Astrocyte (in vitro differentiated cells and primary cell): ENCODE measurements at regions not wholly inside any gene's neighbourhood (a gene's known extent, or its start where the extent isn't known, plus 50 kb on each side); places are given as distances from the start of the nearest gene placed in this dataset.
"Not testable (repeated sequence)": the region's sequence is repeated elsewhere in the genome, so short reads cannot be mapped to it uniquely, and the experiment has no call there.

ENCODE experiments used
- DNase-seq: peaks from one replicate; pipeline ENCODE4 v3.0.0-alpha.2; 2010; ENCODE audit warnings: low read depth
- FAIRE-seq: peaks from 2 replicates; lab custom pipeline; 2011; peaks lifted over from hg19 to GRCh38; lab: Jason Lieb, UNC
- H2AFZ ChIP-seq: 2 replicates; pipeline ENCODE4 v1.6.0; 2012; ENCODE audit warnings: low read depth, low read length, inconsistent platforms
- H3K27ac ChIP-seq: 2 replicates; pipeline ENCODE4 v1.5.1; 2011; ENCODE audit warnings: low read depth, low read length, inconsistent platforms
- H3K27me3 ChIP-seq: 2 replicates; pipeline ENCODE4 v1.6.0; 2011; ENCODE audit warnings: low read length, inconsistent platforms; ENCODE audit not compliant: insufficient read depth
- H3K36me3 ChIP-seq: 2 replicates; pipeline ENCODE4 v1.5.1; 2011; ENCODE audit warnings: low read length, inconsistent platforms; ENCODE audit not compliant: insufficient read depth
- H3K4me1 ChIP-seq: 2 replicates; pipeline ENCODE4 v1.5.1; 2011; ENCODE audit warnings: low read length, inconsistent platforms; ENCODE audit not compliant: insufficient read depth
- H3K4me2 ChIP-seq: 2 replicates; pipeline ENCODE4 v1.6.0; 2012; ENCODE audit warnings: low read length, inconsistent platforms
- H3K4me3 ChIP-seq: 2 replicates; pipeline ENCODE4 v1.5.1; 2011; ENCODE audit warnings: low read depth, mild to moderate bottlenecking, low read length, inconsistent platforms; ENCODE audit not compliant: insufficient read depth
- H3K79me2 ChIP-seq: 2 replicates; pipeline ENCODE4 v1.6.0; 2012; ENCODE audit warnings: mild to moderate bottlenecking, low read length, inconsistent platforms; ENCODE audit not compliant: insufficient read depth
- H3K9ac ChIP-seq: 2 replicates; pipeline ENCODE4 v1.6.0; 2012; ENCODE audit warnings: mild to moderate bottlenecking, low read length, inconsistent platforms
- H3K9me3 ChIP-seq: 2 replicates; pipeline ENCODE4 v1.5.1; 2012; ENCODE audit warnings: low read depth, mild to moderate bottlenecking, low read length, inconsistent platforms; ENCODE audit not compliant: insufficient read depth
- H4K20me1 ChIP-seq: 2 replicates; pipeline ENCODE4 v1.6.0; 2012; ENCODE audit warnings: low read length, inconsistent platforms; ENCODE audit not compliant: insufficient read depth
- H3K27ac Mint-ChIP-seq: one replicate; pipeline ENCODE4 v1.8.0; 2021; ENCODE audit warnings: mild to moderate bottlenecking, mixed read lengths; ENCODE audit not compliant: unreplicated experiment
- H3K27me3 Mint-ChIP-seq: one replicate; pipeline ENCODE4 v1.8.0; 2021; ENCODE audit warnings: low read depth, mixed read lengths; ENCODE audit not compliant: unreplicated experiment
- H3K36me3 Mint-ChIP-seq: one replicate; pipeline ENCODE4 v1.8.0; 2021; ENCODE audit warnings: low read depth, mixed read lengths; ENCODE audit not compliant: unreplicated experiment
- H3K4me1 Mint-ChIP-seq: one replicate; pipeline ENCODE4 v1.8.0; 2021; ENCODE audit warnings: low read depth, mixed read lengths; ENCODE audit not compliant: unreplicated experiment
- H3K4me3 Mint-ChIP-seq: one replicate; pipeline ENCODE4 v1.8.0; 2021; ENCODE audit warnings: mild to moderate bottlenecking, moderate library complexity, mixed read lengths; ENCODE audit not compliant: unreplicated experiment
- H3K9me3 Mint-ChIP-seq: one replicate; pipeline ENCODE4 v1.8.0; 2021; ENCODE audit warnings: mild to moderate bottlenecking, mixed read lengths; ENCODE audit not compliant: unreplicated experiment
- CTCF ChIP-seq: IDR thresholded peaks from 2 replicates; pipeline ENCODE4 v1.5.1; 2011; ENCODE audit warnings: low read depth, mild to moderate bottlenecking, inconsistent platforms, low read length, moderate library complexity; ENCODE audit not compliant: insufficient read depth
- EZH2 ChIP-seq: IDR thresholded peaks from 2 replicates; pipeline ENCODE4 v1.6.1; 2012; ENCODE audit warnings: mild to moderate bottlenecking, low read length, inconsistent platforms; ENCODE audit not compliant: insufficient read depth

GRCh38 chr3:106981392-106981791 is 395.8 kb upstream of the CCDC54 start:
- no peak overlapping the region for H2AFZ ChIP-seq
- H3K27ac Mint-ChIP-seq = no peak overlapping the region
- H3K9me3 ChIP-seq = no peaks in the 10 kb centered on the region
- no peaks in the 10 kb centered on the region for H3K9me3 Mint-ChIP-seq
- no peak overlapping the region for H3K27ac ChIP-seq
- H3K36me3 Mint-ChIP-seq = no peaks in the 10 kb centered on the region
- TF ChIP-seq CTCF = no peak
- no peak for TF ChIP-seq EZH2
- FAIRE-seq (no peak), DNase-seq (no peak)
- no peak overlapping the region for H3K9ac ChIP-seq
- H3K4me1 Mint-ChIP-seq = no peaks in the 10 kb centered on the region
- H3K4me3 ChIP-seq = no peak overlapping the region
- H3K27me3 Mint-ChIP-seq = no peaks in the 10 kb centered on the region
- no peaks in the 10 kb centered on the region for H4K20me1 ChIP-seq
- no peaks in the 10 kb centered on the region for H3K4me1 ChIP-seq
- H3K79me2 ChIP-seq = no peaks in the 10 kb centered on the region
- H3K4me3 Mint-ChIP-seq = no peak overlapping the region
- H3K27me3 ChIP-seq = no peaks in the 10 kb centered on the region
- no peak overlapping the region for H3K4me2 ChIP-seq
- H3K36me3 ChIP-seq = no peaks in the 10 kb centered on the region

DNA sequence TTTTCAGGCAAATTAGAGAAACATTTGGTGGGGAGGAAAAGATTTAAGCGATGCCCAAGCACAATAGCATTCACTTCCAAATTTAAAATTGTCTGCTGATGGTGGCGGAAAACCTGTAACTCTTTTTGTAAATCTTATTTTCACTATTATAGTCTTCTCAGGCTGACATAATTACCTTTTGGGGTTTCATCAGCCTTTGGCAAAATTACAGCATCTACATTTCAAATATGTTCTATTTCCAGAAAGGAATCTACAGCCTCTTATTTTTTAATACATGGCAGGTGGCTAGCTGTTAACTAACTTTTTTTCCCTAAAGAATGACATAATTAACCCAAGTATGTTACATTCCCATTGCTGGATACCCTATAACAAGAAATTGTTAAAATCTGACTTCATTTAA is 391.5 kb upstream of the CCDC54 start:
- H2AFZ ChIP-seq = no peak overlapping the region
- H3K27me3 Mint-ChIP-seq = no peaks in the 10 kb centered on the region
- no peaks in the 10 kb centered on the region for H3K4me1 Mint-ChIP-seq
- peaks cover 2% of the 10 kb centered on the region for H3K9me3 Mint-ChIP-seq
- H3K36me3 Mint-ChIP-seq = no peaks in the 10 kb centered on the region
- no peak for TF ChIP-seq CTCF
- H3K4me2 ChIP-seq = no peak overlapping the region
- no peak for FAIRE-seq
- no peaks in the 10 kb centered on the region for H4K20me1 ChIP-seq
- H3K9me3 ChIP-seq = no peaks in the 10 kb centered on the region
- DNase-seq = no peak
- no peak overlapping the region for H3K27ac Mint-ChIP-seq
- no peak overlapping the region for H3K27ac ChIP-seq
- H3K27me3 ChIP-seq = no peaks in the 10 kb centered on the region
- no peaks in the 10 kb centered on the region for H3K36me3 ChIP-seq
- no peak overlapping the region for H3K4me3 Mint-ChIP-seq
- H3K79me2 ChIP-seq = no peaks in the 10 kb centered on the region
- H3K4me1 ChIP-seq = no peaks in the 10 kb centered on the region
- no peak overlapping the region for H3K4me3 ChIP-seq
- H3K9ac ChIP-seq = no peak overlapping the region

DNA sequence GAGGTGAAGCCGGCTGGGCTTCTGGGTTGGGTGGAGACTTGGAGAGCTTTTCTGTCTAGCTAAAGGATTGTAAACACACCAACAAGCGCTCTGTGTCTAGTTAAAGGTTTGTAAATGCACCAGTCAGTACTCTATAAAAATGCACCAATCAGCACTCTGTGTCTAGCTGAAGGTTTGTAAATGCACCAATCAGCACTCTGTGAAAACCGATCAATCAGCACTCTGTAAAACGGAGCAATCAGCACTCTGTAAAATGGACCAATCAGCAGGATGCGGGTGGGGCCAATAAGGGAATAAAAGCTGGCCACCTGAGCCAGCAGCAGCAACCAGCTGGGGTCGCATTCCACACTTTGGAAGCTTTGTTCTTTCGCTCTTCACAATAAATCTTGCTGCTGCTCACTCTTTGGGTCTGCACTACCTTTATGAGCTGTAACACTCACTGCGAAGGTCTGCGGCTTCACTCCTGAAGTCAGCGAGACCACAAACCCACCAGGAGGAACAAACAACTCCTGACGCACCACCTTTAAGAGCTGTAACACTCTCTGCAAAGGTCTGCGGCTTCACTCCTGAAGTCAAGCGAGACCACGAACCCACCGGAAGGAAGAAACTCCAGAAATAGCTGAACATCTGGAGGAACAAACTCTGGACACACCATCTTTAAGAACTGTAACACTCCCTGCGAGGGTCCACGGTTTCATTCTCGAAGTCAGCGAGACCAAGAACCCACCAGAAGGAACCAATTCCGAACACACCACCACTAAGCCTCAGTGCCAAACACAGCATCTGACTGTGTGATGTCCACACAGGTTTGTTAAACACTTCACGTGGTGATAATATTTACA is 378.2 kb upstream of the CCDC54 start:
- H3K9ac ChIP-seq, H3K27ac Mint-ChIP-seq, H3K4me2 ChIP-seq, H3K4me3 ChIP-seq, H3K4me1 ChIP-seq, H3K36me3 ChIP-seq, H3K4me1 Mint-ChIP-seq, H3K27me3 ChIP-seq, H3K36me3 Mint-ChIP-seq, FAIRE-seq, DNase-seq, H3K4me3 Mint-ChIP-seq, H4K20me1 ChIP-seq, H3K9me3 Mint-ChIP-seq, H2AFZ ChIP-seq, H3K27me3 Mint-ChIP-seq, H3K79me2 ChIP-seq, H3K27ac ChIP-seq, H3K9me3 ChIP-seq: not testable (repeated sequence)
